CD4-positive, alpha-beta memory T cell (primary cell): ENCODE measurements at regions not wholly inside any gene's neighbourhood (a gene's known extent, or its start where the extent isn't known, plus 50 kb on each side); places are given as distances from the start of the nearest gene placed in this dataset.

Experiments used
- CTCF ChIA-PET: fragments of 350-600 bp; sonication (Branson Sonifier 250); formaldehyde crosslinking; loops from one replicate; lab custom pipeline; 2021; ENCODE audit warnings: inconsistent platforms; ENCODE audit not compliant: partially characterized antibody; lab: Charles Lee
- POLR2A ChIA-PET: fragments of 350-600 bp; sonication (Branson Sonifier 250); formaldehyde crosslinking; loops from one replicate; lab custom pipeline; 2021; ENCODE audit not compliant: partially characterized antibody; lab: Charles Lee
- DNase-seq, 5 donors: peaks; one replicate each; pipeline versions ENCODE4 v3.0.0 to v3.0.0-alpha.2; 2020 to 2022; ENCODE audit warnings: mixed read lengths in 1 of 5
- H3K27ac ChIP-seq: one replicate; pipeline ENCODE4 v1.7.0; 2013; ENCODE audit warnings: low read depth, low read length
- H3K27me3 ChIP-seq: 2 replicates; pipeline ENCODE4 v1.7.0; 2013; ENCODE audit warnings: mild to moderate bottlenecking, low read length, moderate library complexity; ENCODE audit not compliant: insufficient read depth
- H3K36me3 ChIP-seq: 2 replicates; pipeline ENCODE4 v1.7.0; 2013; ENCODE audit warnings: mild to moderate bottlenecking, low read length, moderate library complexity; ENCODE audit not compliant: insufficient read depth
- H3K4me1 ChIP-seq: 2 replicates; pipeline ENCODE4 v1.7.0; 2013; ENCODE audit warnings: mild to moderate bottlenecking, low read length, moderate library complexity; ENCODE audit not compliant: insufficient read depth
- H3K4me3 ChIP-seq, 2 donors: one replicate each; pipeline ENCODE4 v1.7.0; 2013; ENCODE audit warnings: low read length in 2 of 2, mild to moderate bottlenecking in 1 of 2
- H3K9me3 ChIP-seq, 2 donors: one replicate each; pipeline ENCODE4 v1.7.0; 2013; ENCODE audit warnings: low read length in 2 of 2, control low read depth in 1 of 2; ENCODE audit not compliant: control insufficient read depth in 1 of 2
- H3K27ac Mint-ChIP-seq, 7 donors: one replicate each; pipeline ENCODE4 v1.8.0; 2020 to 2021; ENCODE audit warnings: mixed read lengths in 7 of 7, mild to moderate bottlenecking in 6 of 7, inconsistent platforms in 3 of 7, moderate library complexity in 3 of 7
- H3K27me3 Mint-ChIP-seq, 2 donors: one replicate each; pipeline ENCODE4 v1.8.0; 2020 to 2021; ENCODE audit warnings: mixed read lengths in 2 of 2
- H3K36me3 Mint-ChIP-seq, 2 donors: one replicate each; pipeline ENCODE4 v1.8.0; 2020 to 2021; ENCODE audit warnings: mixed read lengths in 2 of 2, inconsistent platforms in 1 of 2, mild to moderate bottlenecking in 1 of 2
- H3K4me1 Mint-ChIP-seq, 4 donors: one replicate each; pipeline ENCODE4 v1.8.0; 2020 to 2021; ENCODE audit warnings: mixed read lengths in 4 of 4, mild to moderate bottlenecking in 1 of 4
- H3K4me3 Mint-ChIP-seq, 8 donors: one replicate each; pipeline ENCODE4 v1.8.0; 2020 to 2021; ENCODE audit warnings: mixed read lengths in 8 of 8, mild to moderate bottlenecking in 7 of 8, moderate library complexity in 6 of 8, inconsistent platforms in 3 of 8
- H3K9me3 Mint-ChIP-seq, 8 donors: one replicate each; pipeline ENCODE4 v1.8.0; 2020 to 2021; ENCODE audit warnings: mixed read lengths in 8 of 8, mild to moderate bottlenecking in 5 of 8, inconsistent platforms in 3 of 8, moderate library complexity in 1 of 8
- intact Hi-C: fragments of 100-400 bp; cut with micrococcal nuclease; formaldehyde crosslinking; loops from one replicate; pipeline ENCODE4 v1.15.1; 2023

DNA sequence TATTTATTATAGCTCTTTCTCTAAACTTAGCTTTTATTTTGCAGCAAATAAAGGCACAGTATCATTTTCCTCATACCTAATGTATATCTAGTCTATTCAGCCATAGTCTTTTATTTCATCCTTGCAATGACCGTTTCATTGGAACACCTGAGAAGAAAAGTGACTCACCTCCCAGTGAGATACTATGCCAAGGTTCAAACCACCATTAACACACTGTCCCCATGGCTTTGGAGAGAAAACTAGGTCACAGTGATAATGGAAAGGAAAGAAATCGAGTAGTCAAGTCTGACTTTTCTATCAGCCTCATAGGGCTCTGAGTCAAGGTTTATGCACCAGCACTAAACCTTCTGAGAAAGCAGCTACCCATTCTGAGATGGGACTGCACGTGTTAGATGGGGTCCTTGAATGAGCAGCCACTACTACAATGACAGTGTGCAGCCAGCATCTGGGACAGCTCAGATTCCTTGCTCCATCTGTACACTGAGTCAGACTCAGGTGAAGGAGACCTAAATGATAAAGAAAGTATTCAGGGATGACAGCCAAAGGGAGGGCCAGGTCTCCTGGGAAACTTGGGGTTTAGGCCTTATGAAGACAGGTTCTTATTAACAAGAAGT, 971.1 kb upstream of the ACVR2A start:
- ChIA-PET CTCF (no interaction called here), POLR2A (no interaction called here)
- DNase-seq, result no peak
- H3K4me1 Mint-ChIP-seq, result no peaks in the 10 kb centered on the region
- H3K4me1 ChIP-seq, result no peaks in the 10 kb centered on the region
- no peak overlapping the region for H3K4me3 Mint-ChIP-seq
- H3K27ac ChIP-seq, result no peak overlapping the region
- H3K27ac Mint-ChIP-seq, result peak overlapping the region in 1 of 7 donors; percentile 41
- no peak overlapping the region for H3K4me3 ChIP-seq
- intact Hi-C loops, result no loop called here
- H3K9me3 Mint-ChIP-seq, result peaks cover 0 to 2% (median 0%) of the 10 kb centered on the region in 8 donors
- no peaks in the 10 kb centered on the region for H3K36me3 ChIP-seq
- no peaks in the 10 kb centered on the region for H3K9me3 ChIP-seq
- H3K27me3 Mint-ChIP-seq, result peaks cover 1 to 2% of the 10 kb centered on the region in 2 donors
- H3K36me3 Mint-ChIP-seq, result no peaks in the 10 kb centered on the region
- no peaks in the 10 kb centered on the region for H3K27me3 ChIP-seq

DNA sequence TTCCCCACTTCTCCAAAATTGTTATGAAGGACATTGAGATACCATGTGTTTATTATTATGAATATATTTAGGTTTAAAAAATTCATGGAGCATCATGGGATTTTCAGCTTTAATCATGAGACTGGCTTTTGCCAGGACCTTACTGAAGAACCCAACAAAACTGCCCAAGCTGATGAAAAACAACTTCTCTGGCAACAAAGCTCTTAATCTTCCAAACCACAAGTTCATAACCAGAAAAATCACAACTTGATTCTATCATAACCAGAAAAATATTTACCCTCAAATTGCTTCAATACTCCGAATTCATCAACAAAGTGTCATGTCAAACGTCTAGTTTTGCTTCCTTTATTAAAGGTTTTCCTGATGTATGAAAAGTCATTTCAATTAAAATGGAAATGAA, 971.8 kb upstream of the ACVR2A start:
- H3K4me3 ChIP-seq, result no peak overlapping the region

DNA sequence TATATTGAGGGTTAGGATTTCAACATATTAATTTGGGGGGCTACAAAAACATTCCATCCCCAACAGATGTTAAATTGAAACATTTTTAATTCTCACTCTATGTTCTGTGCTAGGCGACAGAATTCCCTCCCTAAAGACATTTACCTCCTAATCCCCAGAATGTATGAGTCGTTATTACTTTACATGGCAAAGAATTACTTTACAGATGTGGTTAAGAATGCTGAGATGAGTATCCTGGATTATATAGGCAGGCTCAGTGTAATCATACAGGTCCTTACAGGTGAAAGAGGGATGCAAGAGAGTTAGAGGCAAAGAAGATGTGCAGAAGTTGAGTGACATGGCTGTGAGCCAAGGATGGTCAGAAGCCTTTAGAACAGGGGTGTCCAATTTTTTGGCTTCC, 974.1 kb upstream of the ACVR2A start:
- H3K4me3 Mint-ChIP-seq, result no peak overlapping the region
- Histone ChIP-seq H3K4me1 (no peaks in the 10 kb centered on the region), H3K27ac (no peak overlapping the region), H3K4me3 (no peak overlapping the region), H3K36me3 (no peaks in the 10 kb centered on the region), H3K27me3 (no peaks in the 10 kb centered on the region), H3K9me3 (no peaks in the 10 kb centered on the region)
- POLR2A ChIA-PET, result no interaction called here
- H3K27me3 Mint-ChIP-seq, result no peaks in the 10 kb centered on the region
- no peaks in the 10 kb centered on the region for H3K36me3 Mint-ChIP-seq
- CTCF ChIA-PET, result interaction anchor here (0.7 kb wide), 1 partner anchor 268 kb away, joined by 3 read pairs; no protein-coding TSS in a partner anchor
- no peak for DNase-seq
- no peaks in the 10 kb centered on the region for H3K9me3 Mint-ChIP-seq
- H3K27ac Mint-ChIP-seq, result no peak overlapping the region
- intact Hi-C loops, result no loop called here
- H3K4me1 Mint-ChIP-seq, result no peaks in the 10 kb centered on the region

More for the DNA sequence above, 971.8 kb upstream of the ACVR2A start:
- Mint-ChIP-seq H3K4me3 (no peak overlapping the region), H3K27ac (no peak overlapping the region), H3K36me3 (no peaks in the 10 kb centered on the region), H3K4me1 (no peaks in the 10 kb centered on the region), H3K27me3 (peaks cover 1 to 2% of the 10 kb centered on the region in 2 donors), H3K9me3 (peaks cover 0 to 2% (median 0%) of the 10 kb centered on the region in 8 donors)
- H3K27me3 ChIP-seq, result no peaks in the 10 kb centered on the region
- H3K9me3 ChIP-seq, result no peaks in the 10 kb centered on the region
- no peak for DNase-seq
- ChIA-PET POLR2A (no interaction called here), CTCF (no interaction called here)
- no peaks in the 10 kb centered on the region for H3K36me3 ChIP-seq
- H3K4me1 ChIP-seq, result no peaks in the 10 kb centered on the region
- H3K27ac ChIP-seq, result no peak overlapping the region
- intact Hi-C loops, result no loop called here

DNA sequence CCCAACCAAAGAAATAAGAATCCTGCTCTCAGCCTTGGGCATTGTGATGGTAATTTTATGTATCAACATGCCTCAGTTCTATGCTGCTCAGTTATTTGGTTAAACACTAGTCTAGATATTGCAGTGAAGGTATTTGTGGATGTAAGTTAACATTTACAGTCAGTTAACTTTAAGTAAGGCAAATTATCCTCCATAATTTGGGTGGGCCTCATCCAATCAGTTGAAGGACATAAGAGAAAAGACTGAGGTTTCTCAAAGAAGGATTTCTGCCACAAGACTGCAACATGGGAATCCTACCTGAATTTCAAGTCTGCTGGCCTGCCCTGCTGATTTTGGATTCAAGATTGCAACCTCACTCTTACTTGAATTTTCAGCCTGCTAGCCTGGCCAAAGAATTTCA, 975.5 kb upstream of the ACVR2A start:
- H3K27ac Mint-ChIP-seq, result no peak overlapping the region

DNA sequence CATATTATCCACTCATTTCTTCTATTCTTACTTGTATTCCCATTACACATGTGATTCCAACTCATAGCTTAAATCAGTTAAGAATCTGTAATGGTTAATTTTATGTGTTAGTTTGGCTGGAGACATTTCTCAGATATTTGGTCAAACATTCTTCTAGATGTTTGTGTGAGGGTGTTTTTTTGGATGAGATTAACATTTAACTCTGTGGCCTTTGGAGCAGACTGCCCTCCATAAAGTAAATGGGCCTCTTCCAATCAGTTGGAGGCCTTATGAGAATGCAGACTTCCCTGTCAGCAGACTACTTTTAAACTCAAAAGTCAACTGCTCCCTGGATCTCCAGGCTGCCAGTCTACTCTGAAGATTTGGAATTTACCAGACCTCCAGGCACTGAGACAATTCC, 976.8 kb upstream of the ACVR2A start:
- Mint-ChIP-seq H3K27me3 (no peaks in the 10 kb centered on the region), H3K4me3 (no peak overlapping the region), H3K27ac (no peak overlapping the region), H3K9me3 (peaks cover 0 to 13% (median 0%) of the 10 kb centered on the region in 8 donors), H3K4me1 (no peaks in the 10 kb centered on the region), H3K36me3 (no peaks in the 10 kb centered on the region)
- H3K9me3 ChIP-seq, result peaks cover 0 to 3% of the 10 kb centered on the region in 2 donors
- H3K36me3 ChIP-seq, result no peaks in the 10 kb centered on the region
- DNase-seq, result no peak
- H3K27me3 ChIP-seq, result no peaks in the 10 kb centered on the region
- CTCF ChIA-PET, result interaction anchor here (1.3 kb wide), 1 partner anchor 10 kb away, joined by 3 read pairs; no protein-coding TSS in a partner anchor
- H3K4me3 ChIP-seq, result no peak overlapping the region
- H3K4me1 ChIP-seq, result no peaks in the 10 kb centered on the region
- POLR2A ChIA-PET, result no interaction called here
- no peak overlapping the region for H3K27ac ChIP-seq
- intact Hi-C loops, result no loop called here

More for the DNA sequence above, 975.5 kb upstream of the ACVR2A start:
- no peak overlapping the region for H3K4me3 Mint-ChIP-seq
- intact Hi-C loops, result no loop called here
- Histone ChIP-seq H3K4me3 (no peak overlapping the region), H3K27me3 (no peaks in the 10 kb centered on the region), H3K27ac (no peak overlapping the region), H3K36me3 (no peaks in the 10 kb centered on the region), H3K9me3 (no peaks in the 10 kb centered on the region), H3K4me1 (no peaks in the 10 kb centered on the region)
- H3K4me1 Mint-ChIP-seq, result no peaks in the 10 kb centered on the region
- DNase-seq, result no peak
- H3K36me3 Mint-ChIP-seq, result no peaks in the 10 kb centered on the region
- CTCF ChIA-PET, result no interaction called here
- H3K27me3 Mint-ChIP-seq, result no peaks in the 10 kb centered on the region
- POLR2A ChIA-PET, result no interaction called here
- H3K9me3 Mint-ChIP-seq, result peaks cover 0 to 6% (median 0%) of the 10 kb centered on the region in 8 donors

DNA sequence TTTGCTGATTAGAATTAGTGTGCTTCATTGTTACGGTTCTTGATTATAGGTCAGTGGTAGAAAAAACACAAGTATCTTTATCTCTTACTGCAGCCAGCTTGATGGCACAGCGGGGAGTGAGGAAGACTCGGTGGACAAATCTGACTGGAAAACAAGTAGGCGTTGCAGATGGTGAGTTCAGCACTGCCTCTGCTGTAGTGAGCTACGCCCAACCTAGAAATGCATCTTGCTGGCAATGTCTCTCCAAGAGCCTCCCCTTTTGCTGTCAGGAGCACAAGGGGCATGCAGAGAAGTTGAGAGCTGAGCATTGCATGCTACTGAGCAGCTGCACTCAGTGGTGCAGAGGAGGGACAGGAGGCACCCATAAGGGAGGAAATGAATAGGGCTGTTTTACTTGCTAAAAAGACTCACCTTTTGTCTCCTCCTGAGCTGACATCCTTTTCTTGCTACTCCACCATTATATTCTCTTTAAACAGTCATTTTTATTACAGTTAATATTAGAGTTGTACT, 977.3 kb upstream of the ACVR2A start:
- peaks cover 0 to 13% (median 0%) of the 10 kb centered on the region in 8 donors for H3K9me3 Mint-ChIP-seq
- no peaks in the 10 kb centered on the region for H3K27me3 ChIP-seq
- H3K4me3 Mint-ChIP-seq, result no peak overlapping the region
- no peaks in the 10 kb centered on the region for H3K4me1 ChIP-seq
- H3K4me1 Mint-ChIP-seq, result no peaks in the 10 kb centered on the region
- ChIA-PET CTCF (interaction anchor here (1.3 kb wide), 1 partner anchor 9 kb away, joined by 3 read pairs; no protein-coding TSS in a partner anchor), POLR2A (no interaction called here)
- no peaks in the 10 kb centered on the region for H3K36me3 Mint-ChIP-seq
- peaks cover 0 to 3% of the 10 kb centered on the region in 2 donors for H3K9me3 ChIP-seq
- no peaks in the 10 kb centered on the region for H3K27me3 Mint-ChIP-seq
- no peaks in the 10 kb centered on the region for H3K36me3 ChIP-seq
- DNase-seq, result no peak
- H3K27ac ChIP-seq, result no peak overlapping the region
- intact Hi-C loops, result no loop called here
- no peak overlapping the region for H3K4me3 ChIP-seq
- no peak overlapping the region for H3K27ac Mint-ChIP-seq

DNA sequence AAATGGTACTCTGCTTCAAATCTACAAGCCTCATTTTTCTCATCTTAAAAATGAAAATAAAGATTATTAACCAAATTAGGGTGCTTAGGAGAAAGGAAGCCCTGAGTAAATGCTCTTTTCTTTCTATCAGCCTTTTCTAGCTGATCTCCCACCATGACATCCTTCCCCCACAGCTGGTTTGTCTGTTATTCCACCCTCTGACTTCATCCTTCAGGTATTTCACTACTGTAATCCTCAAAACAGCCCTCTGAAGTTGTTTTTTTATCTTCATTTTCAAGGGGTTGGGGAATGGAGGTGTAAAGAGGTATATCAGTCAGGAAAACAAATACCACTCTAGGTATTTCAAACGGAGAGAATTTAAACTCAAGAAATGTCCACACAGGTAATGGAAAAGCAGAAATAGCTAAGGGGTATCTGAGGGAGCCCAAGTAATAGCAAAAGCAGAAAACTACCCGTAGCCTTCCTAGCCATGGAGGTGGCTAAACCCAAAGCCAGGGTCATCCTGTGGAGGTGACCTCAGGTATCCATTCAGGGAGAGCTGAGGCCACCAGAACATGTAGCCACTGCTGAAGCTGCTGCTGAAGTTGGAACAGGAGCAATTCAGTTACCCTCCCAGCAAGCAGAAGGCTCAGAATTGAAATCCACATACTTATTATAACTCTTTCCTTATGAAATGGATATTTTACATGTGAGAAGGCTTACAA, 990.9 kb upstream of the ACVR2A start:
- CTCF ChIA-PET, result no interaction called here
- intact Hi-C loops, result no loop called here
- no peaks in the 10 kb centered on the region for H3K4me1 ChIP-seq
- no peaks in the 10 kb centered on the region for H3K9me3 ChIP-seq
- Mint-ChIP-seq H3K27ac (no peak overlapping the region), H3K4me3 (no peak overlapping the region), H3K27me3 (peaks cover 0 to 2% of the 10 kb centered on the region in 2 donors), H3K9me3 (peaks cover 0 to 2% (median 0%) of the 10 kb centered on the region in 8 donors), H3K36me3 (no peaks in the 10 kb centered on the region), H3K4me1 (no peaks in the 10 kb centered on the region)
- POLR2A ChIA-PET, result no interaction called here
- no peak overlapping the region for H3K27ac ChIP-seq
- H3K36me3 ChIP-seq, result no peaks in the 10 kb centered on the region
- H3K27me3 ChIP-seq, result no peaks in the 10 kb centered on the region
- DNase-seq, result no peak
- no peak overlapping the region for H3K4me3 ChIP-seq
